ENCODE measurements at regions not wholly inside any gene's neighbourhood (a gene's known extent, or its start where the extent isn't known, plus 50 kb on each side); places are given as distances from the start of the nearest gene placed in this dataset.

GRCh38 chr1:214823311-214824117 lies 220.5 kb downstream of the CENPF start:
- DNase-seq (ENCODE audit: low read depth in 3 of 3) = no peak

- no peak for DNase-seq (ENCODE audit: low read depth in 3 of 3)
Observed at GRCh38 chr1:214824763-214825162, 221.8 kb downstream of the CENPF start.

GRCh38 chr1:214826619-214827018 lies 223.6 kb downstream of the CENPF start:
- DNase-seq (ENCODE audit: low read depth in 3 of 3) = no peak

GRCh38 chr1:214827883-214828282 lies 224.9 kb downstream of the CENPF start:
- DNase-seq (ENCODE audit: low read depth in 3 of 3) = no peak

- DNase-seq (ENCODE audit: low read depth in 3 of 3) = no peak
Observed at GRCh38 chr1:214830941-214831340, 227.9 kb downstream of the CENPF start.

- DNase-seq (ENCODE audit: low read depth in 3 of 3) = no peak
Observed at GRCh38 chr1:214831956-214832355, 229.0 kb downstream of the CENPF start.

GRCh38 chr1:214833178-214833756 lies 230.3 kb downstream of the CENPF start:
- DNase-seq (ENCODE audit: low read depth in 3 of 3) = no peak

GRCh38 chr1:214837376-214837775 lies 234.4 kb downstream of the CENPF start:
- no peak for DNase-seq (ENCODE audit: low read depth in 3 of 3)

- DNase-seq (ENCODE audit: low read depth in 3 of 3) = no peak
Observed at GRCh38 chr1:214838351-214838750, 235.4 kb downstream of the CENPF start.

- no peak for DNase-seq (ENCODE audit: low read depth in 3 of 3)
Observed at GRCh38 chr1:214840356-214840755, 237.4 kb downstream of the CENPF start.

- no peak for DNase-seq (ENCODE audit: low read depth in 3 of 3)
Observed at GRCh38 chr1:214842856-214843255, 239.7 kb upstream of the KCNK2 start.

- no peak for DNase-seq (ENCODE audit: low read depth in 3 of 3)
Observed at GRCh38 chr1:214843281-214843680, 239.3 kb upstream of the KCNK2 start.

GRCh38 chr1:214844319-214844718 lies 238.2 kb upstream of the KCNK2 start:
- DNase-seq (ENCODE audit: low read depth in 3 of 3) = no peak

GRCh38 chr1:214846276-214846675 lies 236.3 kb upstream of the KCNK2 start:
- no peak for DNase-seq (ENCODE audit: low read depth in 3 of 3)

- no peak for DNase-seq (ENCODE audit: low read depth in 3 of 3)
Observed at GRCh38 chr1:214847071-214847810, 235.3 kb upstream of the KCNK2 start.

GRCh38 chr1:214848101-214848500 lies 234.4 kb upstream of the KCNK2 start:
- DNase-seq (ENCODE audit: low read depth in 3 of 3) = no peak

GRCh38 chr1:214850432-214851050 lies 232.0 kb upstream of the KCNK2 start:
- DNase-seq (ENCODE audit: low read depth in 3 of 3) = no peak

- no peak for DNase-seq (ENCODE audit: low read depth in 3 of 3)
Observed at GRCh38 chr1:214853340-214853739, 229.2 kb upstream of the KCNK2 start.

- DNase-seq (ENCODE audit: low read depth in 3 of 3) = no peak
Observed at GRCh38 chr1:214854126-214854875, 228.2 kb upstream of the KCNK2 start.

GRCh38 chr1:214856843-214857242 lies 225.7 kb upstream of the KCNK2 start:
- DNase-seq (ENCODE audit: low read depth in 3 of 3) = no peak

- no peak for DNase-seq (ENCODE audit: low read depth in 3 of 3)
Observed at GRCh38 chr1:214857716-214858115, 224.8 kb upstream of the KCNK2 start.

- DNase-seq (ENCODE audit: low read depth in 3 of 3) = no peak
Observed at GRCh38 chr1:214859647-214860046, 222.9 kb upstream of the KCNK2 start.
